ENCODE measurements at regions not wholly inside any gene's neighbourhood (a gene's known extent, or its start where the extent isn't known, plus 50 kb on each side); places are given as distances from the start of the nearest gene placed in this dataset.

- peaks cover 9% of the 10 kb centered on the region for H3K9me3 ChIP-seq (ENCODE audit: low read length)
- WGBS (ENCODE audit: low lambda C conversion rate) = 23% methylated on average over 5 of the region's 5 CpGs
- CTCF ChIA-PET (ENCODE audit: low intra/inter-chr PET ratio, low total read pairs) = no interaction called here
- H3K27me3 ChIP-seq (ENCODE audit: control insufficient read depth in 1 of 2, insufficient read depth in 2 of 2, low read length in 2 of 2) = no peaks in the 10 kb centered on the region
- TF ChIP-seq TEAD3 (CRISPR knock-in tag; optimal IDR thresholded peaks at IDR 0.05; ENCODE audit: borderline replicate concordance) = no peak
- no peak for TF ChIP-seq ZNF224 (CRISPR knock-in tag; IDR thresholded peaks at IDR 0.05)
- TF ChIP-seq ZNF652 (CRISPR knock-in tag; IDR thresholded peaks at IDR 0.05; ENCODE audit: borderline replicate concordance, low read depth) = no peak
- TF ChIP-seq ZFP36 (IDR thresholded peaks at IDR 0.05; ENCODE audit: borderline replicate concordance, low read depth, low read length, partially characterized antibody) = no peak
- no peak for TF ChIP-seq USF2 (IDR thresholded peaks at IDR 0.05; ENCODE audit: low read depth, low read length)
- no peak for TF ChIP-seq USF2 (CRISPR knock-in tag; IDR thresholded peaks at IDR 0.05; ENCODE audit: borderline replicate concordance)
- TF ChIP-seq IKZF4 (CRISPR knock-in tag; IDR thresholded peaks at IDR 0.05; ENCODE audit: borderline replicate concordance, low read depth, not compliant biosample characterization) = no peak
- no peak for TF ChIP-seq ZNF350 (CRISPR knock-in tag; IDR thresholded peaks at IDR 0.05; ENCODE audit: borderline replicate concordance, low read depth)
- TF ChIP-seq ZNF335 (CRISPR knock-in tag; IDR thresholded peaks at IDR 0.05) = no peak
- no peak for TF ChIP-seq TOE1 (CRISPR knock-in tag; IDR thresholded peaks at IDR 0.05)
- TF ChIP-seq KDM1A (CRISPR knock-in tag; IDR thresholded peaks at IDR 0.05) = no peak
- TF ChIP-seq ZNF616 (CRISPR knock-in tag; IDR thresholded peaks at IDR 0.05; ENCODE audit: low read depth) = no peak
- no peak for TF ChIP-seq ISL2 (CRISPR knock-in tag; IDR thresholded peaks at IDR 0.05)
- no peak for TF ChIP-seq ZNF83 (CRISPR knock-in tag; IDR thresholded peaks at IDR 0.05; ENCODE audit: borderline replicate concordance)
- no peak for TF ChIP-seq ATRX (CRISPR knock-in tag; IDR thresholded peaks at IDR 0.05; ENCODE audit: borderline replicate concordance)
- TF ChIP-seq CBX5 (CRISPR knock-in tag; IDR thresholded peaks at IDR 0.05; ENCODE audit: borderline replicate concordance) = no peak
- TF ChIP-seq ZNF878 (CRISPR knock-in tag; IDR thresholded peaks at IDR 0.05) = no peak
- POLR2A ChIA-PET = no interaction called here
- H3K4me3 ChIP-seq (replicated peaks in 1 of 3; ENCODE audit: insufficient read depth in 1 of 3, low read depth in 2 of 3, low read length in 3 of 3) = no peak overlapping the region
- in situ Hi-C loops (cut with HindIII; ENCODE audit: extremely low pct_ligation_motif_present, low pct_unique_long_range_greater_than_20kb) (no loop called here), intact Hi-C loops (cut with micrococcal nuclease; ENCODE audit: unreplicated experiment) (no loop called here)
- no peak overlapping the region for H2AFZ ChIP-seq (ENCODE audit: low read length)
- H3K9ac ChIP-seq (ENCODE audit: insufficient read depth, low read depth, low read length) = no peak overlapping the region
- FAIRE-seq (no peak), ATAC-seq (no peak), DNase-seq (ENCODE audit: low spot score) (no peak)
- H3K36me3 ChIP-seq (replicated peaks in 1 of 2; ENCODE audit: control insufficient read depth in 1 of 2, insufficient read depth in 2 of 2, low read length in 2 of 2) = no peaks in the 10 kb centered on the region
- BruUV-seq (replicated peaks) = no TSS peak
- no peak overlapping the region for H3K27ac ChIP-seq (ENCODE audit: extremely low read length, insufficient read depth, low read length)
- no peak overlapping the region for H3K4me2 ChIP-seq (ENCODE audit: low read depth, low read length)
- no peaks in the 10 kb centered on the region for H3K79me2 ChIP-seq (ENCODE audit: insufficient read depth, low read length)
- no peaks in the 10 kb centered on the region for H4K20me1 ChIP-seq (ENCODE audit: insufficient read depth, low read length)
- no peaks in the 10 kb centered on the region for H3K4me1 ChIP-seq (ENCODE audit: insufficient read depth, low read length)
These were observed 316.6 kb downstream of the EDEM1 start for GRCh38 chr3:5504135-5504534.
